OCI-LY1 (cell line): ENCODE measurements at regions not wholly inside any gene's neighbourhood (a gene's known extent, or its start where the extent isn't known, plus 50 kb on each side); places are given as distances from the start of the nearest gene placed in this dataset.

Experiments
- H2AFZ ChIP-seq: fragments of 200-600 bp; sonication (generic), shearing (Covaris generic); 2 replicates; pipeline ENCODE4 v1.6.0; 2014; ENCODE audit warnings: antibody characterized with exemption, mild to moderate bottlenecking, low read length
- H3F3A ChIP-seq: fragments of 200-600 bp; sonication (generic), shearing (Covaris generic); 2 replicates; pipeline ENCODE4 v1.6.0; 2014; ENCODE audit warnings: mild to moderate bottlenecking, antibody characterized with exemption, low read length, moderate library complexity; ENCODE audit not compliant: insufficient read depth
- H3K27ac ChIP-seq: fragments of 200-600 bp; sonication (generic); 2 replicates; pipeline ENCODE4 v1.5.1; 2014; ENCODE audit warnings: low read length, mixed run types, mild to moderate bottlenecking, low read depth; ENCODE audit not compliant: poor library complexity, severe bottlenecking
- H3K27me3 ChIP-seq: fragments of 200-600 bp; sonication (generic); 2 replicates; pipeline ENCODE4 v1.6.0; 2014; ENCODE audit warnings: antibody characterized with exemption, mild to moderate bottlenecking, low read length, moderate library complexity; ENCODE audit not compliant: insufficient read depth
- H3K36me3 ChIP-seq: fragments of 200-600 bp; sonication (generic); 2 replicates; pipeline ENCODE4 v1.6.1; 2014; ENCODE audit warnings: mild to moderate bottlenecking, antibody characterized with exemption, low read length, moderate library complexity, mixed read lengths; ENCODE audit not compliant: insufficient read depth
- H3K4me1 ChIP-seq: fragments of 200-600 bp; sonication (generic); 2 replicates; pipeline ENCODE4 v1.5.1; 2014; ENCODE audit warnings: mild to moderate bottlenecking, low read length, moderate library complexity; ENCODE audit not compliant: insufficient read depth, severe bottlenecking
- H3K4me2 ChIP-seq: fragments of 200-600 bp; sonication (generic), shearing (Covaris generic); 2 replicates; pipeline ENCODE4 v1.6.1; 2014; ENCODE audit warnings: low read length
- H3K4me3 ChIP-seq: fragments of 200-600 bp; sonication (generic); 2 replicates; pipeline ENCODE4 v1.5.1; 2014; ENCODE audit warnings: low read length, low read depth, mild to moderate bottlenecking, mixed read lengths; ENCODE audit not compliant: poor library complexity, severe bottlenecking
- H3K79me2 ChIP-seq: fragments of 200-600 bp; shearing (Covaris generic); 2 replicates; pipeline ENCODE4 v1.6.1; 2016; ENCODE audit warnings: mixed run types, low read length, mixed read lengths; ENCODE audit not compliant: insufficient read depth
- H3K9ac ChIP-seq: fragments of 200-600 bp; sonication (generic), shearing (Covaris generic); 2 replicates; pipeline ENCODE4 v1.6.1; 2014; ENCODE audit warnings: mild to moderate bottlenecking, low read length, mixed read lengths
- H3K9me2 ChIP-seq: fragments of 200-600 bp; sonication (generic), shearing (Covaris generic); 2 replicates; pipeline ENCODE4 v1.6.1; 2014; ENCODE audit warnings: low read depth, mild to moderate bottlenecking, low read length, mixed read lengths
- H3K9me3 ChIP-seq: fragments of 200-600 bp; shearing (Covaris generic); 2 replicates; pipeline ENCODE4 v1.6.1; 2014; ENCODE audit warnings: low read length, mixed read lengths
- H4K20me1 ChIP-seq: fragments of 200-600 bp; sonication (generic), shearing (Covaris generic); 2 replicates; pipeline ENCODE4 v1.6.0; 2016; ENCODE audit warnings: mild to moderate bottlenecking, low read length; ENCODE audit not compliant: insufficient read depth
- CTCF ChIP-seq: fragments of 200-600 bp; sonication (generic), shearing (Covaris generic); IDR thresholded peaks from 2 replicates; pipeline ENCODE4 v1.5.1; 2017; ENCODE audit warnings: mild to moderate bottlenecking, antibody characterized with exemption, low read length, moderate library complexity, mixed read lengths
- EZH2 ChIP-seq: fragments of 200-600 bp; sonication (generic), shearing (Covaris generic); IDR thresholded peaks from 2 replicates; pipeline ENCODE4 v1.8.0; 2017; ENCODE audit warnings: borderline replicate concordance, mixed run types, mild to moderate bottlenecking, antibody characterized with exemption, low read length, moderate library complexity, mixed read lengths

GRCh38 chr18:28406533-28406932, 229.6 kb upstream of the CDH2 start:
- TF ChIP-seq CTCF: no peak
- no peak for TF ChIP-seq EZH2
- no peaks in the 10 kb centered on the region for H3F3A ChIP-seq
- no peak overlapping the region for H3K9ac ChIP-seq
- no peaks in the 10 kb centered on the region for H3K36me3 ChIP-seq
- H3K27ac ChIP-seq: no peak overlapping the region
- no peaks in the 10 kb centered on the region for H3K4me1 ChIP-seq
- no peak overlapping the region for H3K4me3 ChIP-seq
- H4K20me1 ChIP-seq: no peaks in the 10 kb centered on the region
- no peak overlapping the region for H2AFZ ChIP-seq
- no peaks in the 10 kb centered on the region for H3K9me3 ChIP-seq
- no peak overlapping the region for H3K4me2 ChIP-seq
- no peaks in the 10 kb centered on the region for H3K9me2 ChIP-seq
- no peaks in the 10 kb centered on the region for H3K27me3 ChIP-seq
- no peaks in the 10 kb centered on the region for H3K79me2 ChIP-seq

- H3F3A ChIP-seq: no peaks in the 10 kb centered on the region
- no peaks in the 10 kb centered on the region for H4K20me1 ChIP-seq
- no peak overlapping the region for H3K27ac ChIP-seq
- H3K4me3 ChIP-seq: no peak overlapping the region
- no peaks in the 10 kb centered on the region for H3K9me2 ChIP-seq
- H3K9ac ChIP-seq: no peak overlapping the region
- TF ChIP-seq EZH2 (no peak), CTCF (no peak)
- no peaks in the 10 kb centered on the region for H3K27me3 ChIP-seq
- H3K79me2 ChIP-seq: no peaks in the 10 kb centered on the region
- H3K9me3 ChIP-seq: no peaks in the 10 kb centered on the region
- no peak overlapping the region for H3K4me2 ChIP-seq
- H3K36me3 ChIP-seq: no peaks in the 10 kb centered on the region
- no peak overlapping the region for H2AFZ ChIP-seq
- no peaks in the 10 kb centered on the region for H3K4me1 ChIP-seq
Observed at GRCh38 chr18:28404694-28405093, 227.8 kb upstream of the CDH2 start.

- Histone ChIP-seq H3K27ac (no peak overlapping the region), H3K4me1 (no peaks in the 10 kb centered on the region), H3K79me2 (no peaks in the 10 kb centered on the region), H3K27me3 (no peaks in the 10 kb centered on the region), H3K4me3 (no peak overlapping the region), H3K9me2 (no peaks in the 10 kb centered on the region), H3K4me2 (no peak overlapping the region), H4K20me1 (no peaks in the 10 kb centered on the region), H3K9me3 (no peaks in the 10 kb centered on the region), H3K9ac (no peak overlapping the region), H2AFZ (no peak overlapping the region), H3K36me3 (no peaks in the 10 kb centered on the region), H3F3A (no peaks in the 10 kb centered on the region)
- TF ChIP-seq CTCF: no peak
- TF ChIP-seq EZH2: no peak
Observed at GRCh38 chr18:28399781-28400362, 222.9 kb upstream of the CDH2 start.
